H9 (cell line): ENCODE measurements at regions not wholly inside any gene's neighbourhood (a gene's known extent, or its start where the extent isn't known, plus 50 kb on each side); places are given as distances from the start of the nearest gene placed in this dataset.
A peak's percentile ranks its signal among the peaks of the same experiment; 100 is the strongest.

Experiments used
- DNase-seq: peaks from one replicate; pipeline ENCODE4 v3.0.0-alpha.2; 2017
- H2AFZ ChIP-seq: one replicate; pipeline ENCODE4 v1.6.1; 2013; ENCODE audit warnings: mild to moderate bottlenecking, low read length, control low read depth, moderate library complexity
- H2AK5ac ChIP-seq: 2 replicates; pipeline ENCODE4 v1.6.1; 2013; ENCODE audit warnings: low read length, control low read depth, mixed read lengths; ENCODE audit not compliant: insufficient read length
- H2BK120ac ChIP-seq: one replicate; pipeline ENCODE4 v1.6.1; 2013; ENCODE audit warnings: low read depth, mild to moderate bottlenecking, low read length, control low read depth, inconsistent platforms; ENCODE audit not compliant: poor library complexity, severe bottlenecking
- H2BK12ac ChIP-seq: 2 replicates; pipeline ENCODE4 v1.6.1; 2013; ENCODE audit warnings: low read length, control low read depth, mixed read lengths, low read depth; ENCODE audit not compliant: insufficient read length
- H2BK15ac ChIP-seq: 2 replicates; pipeline ENCODE4 v1.6.1; 2013; ENCODE audit warnings: low read depth, low read length, control low read depth
- H2BK20ac ChIP-seq: one replicate; pipeline ENCODE4 v1.6.1; 2013; ENCODE audit warnings: low read depth, mild to moderate bottlenecking, low read length, control low read depth, inconsistent platforms; ENCODE audit not compliant: poor library complexity, severe bottlenecking
- H2BK5ac ChIP-seq: 2 replicates; pipeline ENCODE4 v1.6.1; 2013; ENCODE audit warnings: low read length, control low read depth, mixed read lengths; ENCODE audit not compliant: insufficient read length
- H3K14ac ChIP-seq: 2 replicates; pipeline ENCODE4 v1.6.1; 2013; ENCODE audit warnings: low read length, control low read depth; ENCODE audit not compliant: insufficient read depth
- H3K18ac ChIP-seq: 2 replicates; pipeline ENCODE4 v1.6.1; 2013; ENCODE audit warnings: low read depth, mild to moderate bottlenecking, mixed read lengths, low read length, control low read depth; ENCODE audit not compliant: insufficient read length
- H3K23ac ChIP-seq: 2 replicates; pipeline ENCODE4 v1.6.1; 2013; ENCODE audit warnings: low read length, control low read depth, mixed read lengths, low read depth; ENCODE audit not compliant: insufficient read length
- H3K23me2 ChIP-seq: 2 replicates; pipeline ENCODE4 v1.6.1; 2013; ENCODE audit warnings: low read depth, mild to moderate bottlenecking, mixed read lengths, low read length, control low read depth; ENCODE audit not compliant: insufficient read length, poor library complexity, severe bottlenecking
- H3K27ac ChIP-seq: 2 replicates; pipeline ENCODE4 v1.5.1; 2013; ENCODE audit warnings: low read length, control low read depth, mixed read lengths, low read depth; ENCODE audit not compliant: insufficient read length
- H3K27me3 ChIP-seq: 2 replicates; pipeline ENCODE4 v1.6.1; 2013; ENCODE audit warnings: low read length, control low read depth, inconsistent platforms; ENCODE audit not compliant: insufficient read depth
- H3K4ac ChIP-seq: 2 replicates; pipeline ENCODE4 v1.6.1; 2013; ENCODE audit warnings: low read depth, mild to moderate bottlenecking, control low read depth, inconsistent platforms, low read length, moderate library complexity
- H3K4me1 ChIP-seq: 2 replicates; pipeline ENCODE4 v1.6.1; 2013; ENCODE audit warnings: low read length, control low read depth, inconsistent platforms; ENCODE audit not compliant: insufficient read depth
- H3K4me2 ChIP-seq: 2 replicates; pipeline ENCODE4 v1.6.1; 2013; ENCODE audit warnings: low read length, control low read depth, mixed read lengths; ENCODE audit not compliant: insufficient read length, insufficient read depth
- H3K56ac ChIP-seq: 2 replicates; pipeline ENCODE4 v1.6.1; 2013; ENCODE audit warnings: low read depth, mild to moderate bottlenecking, mixed read lengths, low read length, control low read depth; ENCODE audit not compliant: insufficient read length
- H3K79me1 ChIP-seq: 2 replicates; pipeline ENCODE4 v1.6.1; 2013; ENCODE audit warnings: low read depth, mild to moderate bottlenecking, moderate library complexity, low read length, control low read depth, inconsistent platforms; ENCODE audit not compliant: insufficient read depth, poor library complexity, severe bottlenecking
- H3K79me2 ChIP-seq: 2 replicates; pipeline ENCODE4 v1.6.1; 2013; ENCODE audit warnings: low read length, control low read depth, inconsistent platforms; ENCODE audit not compliant: insufficient read depth
- H3K9ac ChIP-seq: 2 replicates; pipeline ENCODE4 v1.6.1; 2013; ENCODE audit warnings: low read length, control low read depth, mixed read lengths; ENCODE audit not compliant: insufficient read length; ENCODE audit errors: extremely low read depth
- H3K9me3 ChIP-seq: one replicate; pipeline ENCODE4 v1.6.1; 2013; ENCODE audit warnings: low read depth, low read length, inconsistent platforms; ENCODE audit not compliant: control insufficient read depth
- H3T11ph ChIP-seq: one replicate; pipeline ENCODE4 v1.6.1; 2013; ENCODE audit warnings: mild to moderate bottlenecking, low read length, control low read depth, inconsistent platforms
- H4K20me1 ChIP-seq: one replicate; pipeline ENCODE4 v1.6.1; 2013; ENCODE audit not compliant: control insufficient read depth, insufficient read length, insufficient read depth
- H4K5ac ChIP-seq: 2 replicates; pipeline ENCODE4 v1.6.1; 2013; ENCODE audit warnings: low read depth, mild to moderate bottlenecking, mixed read lengths, low read length, control low read depth; ENCODE audit not compliant: insufficient read length
- H4K8ac ChIP-seq: replicated peaks from 2 replicates; pipeline ENCODE4 v1.6.1; 2013; ENCODE audit warnings: low read length, control low read depth, mixed read lengths, low read depth; ENCODE audit not compliant: insufficient read length
- H4K91ac ChIP-seq: 2 replicates; pipeline ENCODE4 v1.6.1; 2013; ENCODE audit warnings: low read depth, mild to moderate bottlenecking, moderate library complexity, mixed read lengths, low read length, control low read depth; ENCODE audit not compliant: insufficient read length
- H3K27ac Mint-ChIP-seq, 3 experiments: 2 replicates in 2 of 3; 3 replicates in 1 of 3; pipeline ENCODE4 v1.8.0; 2020 to 2021; ENCODE audit warnings: mixed read lengths in 3 of 3, mild to moderate bottlenecking in 1 of 3, moderate library complexity in 1 of 3
- H3K27me3 Mint-ChIP-seq: 2 replicates; pipeline ENCODE4 v1.8.0; 2021; ENCODE audit warnings: low read depth, mild to moderate bottlenecking, moderate library complexity, mixed read lengths
- H3K36me3 Mint-ChIP-seq, 3 experiments: 2 replicates in 2 of 3; 3 replicates in 1 of 3; pipeline ENCODE4 v1.8.0; 2020 to 2021; ENCODE audit warnings: low read depth in 3 of 3, mixed read lengths in 3 of 3; ENCODE audit not compliant: insufficient read depth in 1 of 3
- H3K4me1 Mint-ChIP-seq, 2 experiments: 2 replicates each; pipeline ENCODE4 v1.8.0; 2020; ENCODE audit warnings: mixed read lengths in 2 of 2
- H3K4me3 Mint-ChIP-seq, 2 experiments: 2 replicates in 1 of 2; 3 replicates in 1 of 2; pipeline ENCODE4 v1.8.0; 2020 to 2021; ENCODE audit warnings: mild to moderate bottlenecking in 2 of 2, mixed read lengths in 2 of 2, moderate library complexity in 1 of 2
- H3K9me3 Mint-ChIP-seq, 2 experiments: 2 replicates in 1 of 2; 3 replicates in 1 of 2; pipeline ENCODE4 v1.8.0; 2020; ENCODE audit warnings: mild to moderate bottlenecking in 2 of 2, mixed read lengths in 2 of 2, moderate library complexity in 1 of 2
- WGBS: extraction: QIAGEN DNeasy Blood & Tissue Kit; methylation state at CpG from one replicate; pipeline ENCODE4 v1.1.7; 2013; ENCODE audit warnings: missing lambda C conversion rate, low lambda C conversion rate, mixed read lengths; ENCODE audit not compliant: insufficient read length; ENCODE audit errors: extremely low coverage; 5-methylcytosine and 5-hydroxymethylcytosine counted together
- TF ChIP-seq, protein P1 (sequence below): fragments of 200-600 bp; sonication (generic); conservative IDR thresholded peaks from 3 replicates; pipeline ENCODE4 v1.8.0; 2021; ENCODE audit warnings: antibody characterized with exemption, mild to moderate bottlenecking

DNA sequence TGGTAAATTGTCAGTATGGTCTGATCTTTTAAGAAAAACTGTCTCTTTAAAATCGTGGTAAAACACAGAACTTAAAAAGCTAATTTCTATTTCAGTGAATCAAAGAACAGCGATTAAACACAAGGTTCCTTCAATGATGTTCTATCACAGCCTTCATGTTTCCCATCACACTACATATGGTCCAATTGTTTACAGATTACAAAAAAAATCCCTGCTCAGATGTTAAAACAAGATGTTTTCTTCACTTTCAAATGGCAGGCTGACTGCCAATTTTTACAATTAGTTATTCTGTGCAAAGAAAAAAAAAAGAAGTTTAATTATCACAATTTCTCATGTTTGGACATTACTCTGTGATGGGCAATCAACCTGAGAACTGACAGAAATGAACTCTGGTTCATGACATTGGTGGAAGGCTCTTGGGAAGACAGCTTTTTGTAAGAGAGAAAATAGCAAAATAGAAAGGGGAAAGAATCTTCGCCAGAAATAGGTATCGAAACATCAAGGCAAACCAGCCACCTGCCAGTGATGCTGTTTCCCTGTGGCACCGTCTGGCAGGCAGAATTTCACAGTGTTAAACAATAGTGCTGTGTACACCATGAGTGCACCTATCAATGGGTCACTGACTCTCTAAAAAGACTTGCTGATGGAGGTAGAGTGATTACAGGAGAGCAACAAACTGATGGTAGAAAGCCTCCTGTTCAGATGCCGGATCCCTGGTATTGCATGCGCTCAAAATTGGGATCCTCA, 1020.0 kb upstream of the ARRDC3 start:
- Histone ChIP-seq H3K79me2 (no peaks in the 10 kb centered on the region), H3T11ph (no peak overlapping the region), H3K79me1 (no peaks in the 10 kb centered on the region), H3K27ac (no peak overlapping the region), H3K9ac (no peak overlapping the region), H4K8ac (no peak overlapping the region), H3K14ac (no peak overlapping the region), H2BK120ac (no peak overlapping the region), H3K23me2 (no peaks in the 10 kb centered on the region), H4K20me1 (no peaks in the 10 kb centered on the region), H2BK15ac (no peak overlapping the region), H3K18ac (no peak overlapping the region), H2BK5ac (no peak overlapping the region), H3K23ac (no peak overlapping the region), H3K27me3 (no peaks in the 10 kb centered on the region), H3K4ac (no peak overlapping the region), H3K56ac (no peak overlapping the region), H2BK12ac (no peak overlapping the region), H2AK5ac (no peak overlapping the region), H3K4me1 (no peaks in the 10 kb centered on the region), H4K5ac (no peak overlapping the region), H2AFZ (no peak overlapping the region), H2BK20ac (no peak overlapping the region), H3K9me3 (no peaks in the 10 kb centered on the region), H3K4me2 (no peak overlapping the region), H4K91ac (no peak overlapping the region)
- DNase-seq, result no peak
- Mint-ChIP-seq H3K4me1 (0 out of 4 replicates have a peak, but pooled peaks cover 0 to 3% of the 10 kb centered on the region in 2 experiments), H3K9me3 (peaks cover 0 to 2% of the 10 kb centered on the region in 2 experiments; a peak in 1 of 5 replicates), H3K36me3 (no peaks in the 10 kb centered on the region; a peak in 1 of 7 replicates), H3K4me3 (no peak overlapping the region), H3K27ac (peak overlapping the region in 1 of 3 experiments; percentile 41; a peak in 1 of 7 replicates), H3K27me3 (no peaks in the 10 kb centered on the region)
- WGBS, result no CpG with 5 or more reads among the region's 7 CpGs
- TF ChIP-seq, protein P1, sequence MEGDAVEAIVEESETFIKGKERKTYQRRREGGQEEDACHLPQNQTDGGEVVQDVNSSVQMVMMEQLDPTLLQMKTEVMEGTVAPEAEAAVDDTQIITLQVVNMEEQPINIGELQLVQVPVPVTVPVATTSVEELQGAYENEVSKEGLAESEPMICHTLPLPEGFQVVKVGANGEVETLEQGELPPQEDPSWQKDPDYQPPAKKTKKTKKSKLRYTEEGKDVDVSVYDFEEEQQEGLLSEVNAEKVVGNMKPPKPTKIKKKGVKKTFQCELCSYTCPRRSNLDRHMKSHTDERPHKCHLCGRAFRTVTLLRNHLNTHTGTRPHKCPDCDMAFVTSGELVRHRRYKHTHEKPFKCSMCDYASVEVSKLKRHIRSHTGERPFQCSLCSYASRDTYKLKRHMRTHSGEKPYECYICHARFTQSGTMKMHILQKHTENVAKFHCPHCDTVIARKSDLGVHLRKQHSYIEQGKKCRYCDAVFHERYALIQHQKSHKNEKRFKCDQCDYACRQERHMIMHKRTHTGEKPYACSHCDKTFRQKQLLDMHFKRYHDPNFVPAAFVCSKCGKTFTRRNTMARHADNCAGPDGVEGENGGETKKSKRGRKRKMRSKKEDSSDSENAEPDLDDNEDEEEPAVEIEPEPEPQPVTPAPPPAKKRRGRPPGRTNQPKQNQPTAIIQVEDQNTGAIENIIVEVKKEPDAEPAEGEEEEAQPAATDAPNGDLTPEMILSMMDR, result no peak
